ENCODE measurements at regions not wholly inside any gene's neighbourhood (a gene's known extent, or its start where the extent isn't known, plus 50 kb on each side); places are given as distances from the start of the nearest gene placed in this dataset.
"Not testable (repeated sequence)": the region's sequence is repeated elsewhere in the genome, so short reads cannot be mapped to it uniquely, and the experiment has no call there.

DNA sequence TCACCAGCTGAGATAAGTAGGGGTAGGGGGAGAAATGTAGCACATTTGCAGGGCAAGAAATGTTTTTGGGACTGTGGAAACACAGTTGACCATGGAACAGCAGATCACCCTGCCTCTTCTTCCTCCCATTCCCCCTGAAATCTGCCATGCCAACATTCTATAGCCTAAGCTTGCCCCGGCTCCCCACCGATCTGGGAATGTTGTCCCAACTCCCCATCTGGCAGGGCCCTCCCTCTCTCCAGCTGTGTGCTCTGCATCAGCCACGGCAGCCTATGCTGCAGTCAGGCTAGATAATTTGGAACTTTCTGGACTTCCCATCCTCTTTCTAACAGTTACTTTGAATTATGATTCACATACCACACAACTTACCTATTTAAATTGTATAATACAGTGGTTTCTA is 425.1 kb upstream of the RAB6C start:
- no peak for DNase-seq

DNA sequence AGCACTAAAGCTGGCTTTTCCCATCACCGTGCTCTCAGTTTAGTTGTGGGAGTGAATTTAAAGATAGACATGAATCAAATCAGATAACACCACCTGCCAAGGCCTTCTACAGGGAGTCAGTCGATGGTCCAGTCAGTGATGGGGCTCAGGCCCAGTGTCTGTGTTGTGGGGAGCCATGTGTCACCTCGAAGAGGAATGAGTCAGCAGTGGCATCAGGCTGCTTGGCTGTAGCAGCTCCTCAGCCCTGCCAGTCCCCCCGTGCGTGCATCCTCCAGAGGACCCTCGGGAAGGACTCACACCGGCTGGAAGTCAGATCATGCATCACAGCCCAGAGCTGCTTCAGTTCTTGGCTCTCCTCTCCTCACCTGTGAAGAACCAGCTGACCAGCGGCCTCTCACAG is 420.4 kb upstream of the RAB6C start:
- no peak for DNase-seq

GRCh38 chr2:129565551-129566109 is 413.8 kb upstream of the RAB6C start:
- no peak for DNase-seq

DNA sequence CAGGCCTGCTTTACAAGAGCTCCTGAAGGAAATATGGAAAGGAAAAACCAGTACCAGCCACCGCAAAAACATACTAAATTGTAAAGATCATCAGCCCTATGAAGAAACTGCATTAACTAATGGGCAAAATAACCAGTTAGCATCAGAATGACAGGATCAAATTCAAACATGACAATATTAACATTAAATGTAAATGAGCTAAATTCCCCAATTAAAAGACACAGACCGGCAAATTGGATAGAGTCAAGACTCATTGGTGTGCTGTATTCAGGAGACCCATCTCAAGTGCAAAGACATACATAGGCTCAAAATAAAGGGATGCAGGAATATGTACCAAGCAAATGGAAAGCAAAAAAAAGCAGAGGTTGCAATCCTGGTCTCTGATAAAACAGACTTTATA is 408.7 kb upstream of the RAB6C start:
- DNase-seq: not testable (repeated sequence)

GRCh38 chr2:129575431-129575830 is 404.0 kb upstream of the RAB6C start:
- no peak for DNase-seq

GRCh38 chr2:129575880-129576279 is 403.6 kb upstream of the RAB6C start:
- no peak for DNase-seq

DNA sequence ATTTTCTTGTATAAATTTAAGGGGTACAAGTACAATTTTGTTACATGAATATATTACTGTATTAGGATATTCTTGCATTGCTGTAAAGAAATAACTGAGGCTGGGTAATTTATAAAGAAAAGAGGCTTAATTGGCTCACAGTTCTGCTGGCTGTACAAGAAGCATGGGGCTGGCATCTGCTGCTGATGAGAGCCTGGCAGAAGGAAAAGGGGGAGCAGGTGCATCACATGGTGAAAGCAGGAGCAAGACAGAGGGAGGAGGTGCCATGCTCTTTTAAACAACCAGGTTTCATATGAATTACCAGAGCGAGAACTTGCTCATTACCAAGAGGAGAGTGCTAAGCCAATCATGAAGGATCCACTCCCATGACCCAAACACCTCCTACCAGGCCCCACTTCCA is 399.5 kb upstream of the RAB6C start:
- DNase-seq: no peak

DNA sequence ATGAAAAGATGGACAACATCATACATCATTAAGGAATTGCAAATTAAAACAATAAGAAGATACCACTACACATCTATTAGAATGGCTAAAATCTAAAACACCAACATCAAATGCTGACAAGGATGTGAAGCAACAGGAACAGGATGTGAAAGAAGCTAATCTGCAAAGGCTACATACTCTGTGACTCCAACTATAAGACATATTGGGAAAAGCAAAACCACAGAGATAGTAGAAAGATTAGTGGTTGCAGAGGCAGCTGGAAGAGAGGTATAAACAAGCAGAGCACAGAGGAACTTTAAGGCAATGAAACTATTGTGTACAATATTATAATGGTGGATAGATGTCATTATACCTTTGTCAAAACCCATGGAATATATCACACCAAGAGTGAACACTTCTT is 393.7 kb upstream of the RAB6C start:
- DNase-seq: no peak

DNA sequence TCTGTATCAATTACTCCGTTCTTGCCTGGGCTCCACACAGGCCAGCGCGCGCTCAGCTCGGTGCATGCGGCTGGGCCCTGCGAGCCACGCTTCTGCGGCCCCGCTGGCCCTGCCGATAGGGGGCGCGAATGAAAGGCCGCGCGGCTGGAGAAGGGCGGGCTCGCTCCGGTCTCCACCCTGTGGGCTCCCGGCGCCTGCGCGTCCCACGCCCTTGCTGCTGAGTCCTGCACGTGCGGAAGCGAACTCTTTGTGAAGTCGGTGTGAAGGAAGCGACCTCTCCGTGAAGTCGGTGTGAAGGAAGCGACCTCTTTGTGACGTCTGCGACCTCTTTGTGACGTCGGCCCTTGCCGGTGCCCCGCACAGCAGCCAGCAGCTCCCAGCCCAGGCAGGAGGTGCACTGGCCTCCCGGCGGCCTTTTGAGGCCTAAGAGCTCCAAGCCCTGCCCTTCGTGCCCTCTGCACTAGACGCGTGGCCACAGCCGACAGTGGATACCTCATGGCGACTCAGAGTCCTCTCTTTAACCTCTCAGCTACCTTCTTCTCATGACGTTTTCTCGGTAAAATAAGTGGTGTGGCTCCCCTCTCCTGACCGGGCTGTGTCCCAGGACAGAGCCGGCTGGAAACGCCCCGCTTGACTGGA is 391.9 kb upstream of the RAB6C start:
- no peak for DNase-seq

DNA sequence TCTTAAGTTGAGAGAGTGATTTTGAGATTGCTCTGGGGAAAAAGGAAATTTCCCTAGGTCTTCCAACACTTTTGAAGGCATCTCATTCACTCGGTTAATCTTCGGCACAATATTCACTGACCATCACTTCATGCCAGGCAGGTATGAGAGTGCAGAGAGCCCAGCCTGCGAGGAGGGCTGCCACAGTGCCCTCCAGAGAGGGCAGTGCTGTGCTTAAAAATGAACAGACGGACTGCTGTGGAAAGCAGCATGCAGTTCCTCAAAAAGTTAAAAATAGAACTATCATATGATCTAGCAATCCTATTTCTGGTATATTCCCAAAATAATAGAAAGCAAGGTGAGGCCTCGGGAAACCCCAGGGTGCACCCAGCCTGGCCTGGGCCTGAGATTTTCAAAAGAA is 374.9 kb upstream of the RAB6C start:
- DNase-seq: no peak

DNA sequence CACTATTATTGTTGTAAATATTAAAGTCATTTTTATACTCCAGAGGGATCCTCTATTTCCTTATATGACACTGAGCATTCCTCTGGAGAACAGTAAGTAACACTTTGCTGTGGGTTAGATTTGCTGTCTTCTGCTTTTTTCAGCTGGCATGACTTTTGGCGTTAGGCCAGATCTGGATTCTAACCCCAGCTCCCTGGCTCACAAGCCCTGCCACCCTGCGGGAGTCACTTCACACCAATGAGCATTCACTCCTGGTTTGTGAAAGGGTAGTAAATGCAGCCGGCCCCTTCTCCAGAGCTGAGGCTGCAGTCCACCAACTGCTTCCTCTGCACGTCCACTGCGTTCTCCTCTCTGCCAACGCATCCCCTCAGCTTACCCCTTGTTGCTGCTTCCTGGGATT is 373.8 kb upstream of the RAB6C start:
- no peak for DNase-seq

DNA sequence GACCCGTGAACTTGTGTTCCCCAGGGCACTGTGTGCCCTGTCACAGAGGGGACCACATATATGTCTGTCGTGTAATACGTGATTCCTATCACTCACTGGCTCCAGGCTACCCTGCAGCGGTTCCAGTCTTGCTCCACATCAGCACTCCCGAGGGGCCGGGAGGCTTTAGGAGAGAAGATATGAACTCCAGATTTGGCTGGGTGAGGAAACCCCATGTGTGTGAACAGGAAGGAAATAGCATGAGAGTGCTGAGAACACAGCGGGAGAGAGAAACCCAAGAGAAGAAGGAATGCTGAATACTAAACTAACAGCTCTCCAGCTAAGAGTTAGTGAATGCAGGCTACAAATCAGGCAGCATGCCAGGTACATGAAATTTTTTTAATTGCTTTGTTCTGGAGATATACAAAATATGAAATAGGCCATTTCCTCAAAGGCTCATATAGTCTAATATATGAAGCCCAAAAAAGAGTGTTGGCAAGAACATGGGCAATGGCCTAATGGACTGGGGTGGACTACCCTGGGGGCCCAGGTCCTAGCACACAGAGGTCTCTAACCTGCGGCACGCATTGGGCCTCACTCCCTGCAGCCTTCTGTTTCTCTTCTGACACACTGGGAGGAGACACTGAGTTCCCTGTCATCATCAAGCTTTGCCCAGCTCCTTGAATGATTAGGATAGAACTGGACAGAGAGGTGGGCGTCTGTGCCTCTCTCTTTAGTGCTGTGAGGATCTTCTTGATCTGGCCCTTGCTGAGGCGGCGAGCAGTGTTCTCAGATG is 372.8 kb upstream of the RAB6C start:
- no peak for DNase-seq

DNA sequence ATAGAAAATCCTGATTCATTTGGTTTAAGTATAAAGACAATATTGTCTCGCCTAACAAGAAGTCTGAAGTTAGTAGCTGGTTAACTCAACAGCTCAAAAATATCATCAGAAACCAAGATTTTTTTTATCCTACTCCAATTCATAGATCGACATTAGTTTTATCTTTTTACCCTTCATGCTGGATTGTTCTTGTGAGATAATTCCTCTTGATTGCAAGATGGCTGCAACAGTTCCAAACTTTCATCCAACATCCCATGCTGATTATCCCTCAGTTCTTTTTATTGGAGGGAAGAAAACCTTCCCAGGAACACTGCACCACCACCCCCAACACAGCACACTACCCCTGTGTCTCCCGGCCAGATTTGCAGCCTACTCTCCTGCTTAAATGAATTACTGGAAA is 370.2 kb upstream of the RAB6C start:
- DNase-seq: no peak

DNA sequence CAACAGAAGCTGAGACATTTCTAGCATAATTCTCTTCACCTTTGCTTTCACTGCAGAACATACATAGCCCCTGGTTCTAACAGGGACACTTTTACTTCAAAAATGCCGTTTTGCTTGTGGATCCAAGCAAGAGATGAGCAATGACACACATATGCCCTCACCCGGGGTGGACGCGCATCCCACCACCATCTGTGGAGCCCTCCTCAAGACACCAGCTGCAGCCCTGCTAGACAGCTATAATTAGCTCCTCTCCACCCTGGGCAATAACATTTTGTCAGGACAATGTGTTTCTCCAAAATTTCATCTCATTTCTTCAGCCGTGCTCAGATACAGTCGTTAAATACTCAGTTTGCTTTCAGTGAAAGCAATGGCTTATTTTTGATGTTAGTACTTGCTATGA is 368.7 kb upstream of the RAB6C start:
- no peak for DNase-seq

GRCh38 chr2:129611471-129611870 is 368.0 kb upstream of the RAB6C start:
- no peak for DNase-seq

GRCh38 chr2:129619471-129619870 is 360.0 kb upstream of the RAB6C start:
- DNase-seq: no peak

DNA sequence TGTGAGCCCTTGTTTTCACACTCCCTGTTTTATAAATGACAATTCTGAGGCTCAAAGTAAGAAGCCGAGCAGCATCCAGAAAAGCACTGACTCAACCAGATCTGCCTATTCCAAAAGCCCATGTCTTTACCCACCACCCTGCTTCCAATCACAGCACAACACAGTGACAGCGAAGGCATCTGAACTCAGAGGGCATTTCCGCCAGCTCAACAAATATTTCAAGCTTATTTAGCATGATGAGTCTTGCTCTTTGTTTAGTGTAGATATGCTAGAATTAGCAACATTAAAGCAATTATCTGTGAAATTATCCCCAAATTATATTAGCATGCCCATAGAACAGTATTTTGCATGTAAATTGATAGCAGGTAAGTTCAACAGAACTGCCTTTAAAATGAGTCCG is 359.1 kb upstream of the RAB6C start:
- DNase-seq: no peak

GRCh38 chr2:129623783-129624182 is 355.7 kb upstream of the RAB6C start:
- no peak for DNase-seq

GRCh38 chr2:129627437-129627836 is 352.0 kb upstream of the RAB6C start:
- DNase-seq: no peak

DNA sequence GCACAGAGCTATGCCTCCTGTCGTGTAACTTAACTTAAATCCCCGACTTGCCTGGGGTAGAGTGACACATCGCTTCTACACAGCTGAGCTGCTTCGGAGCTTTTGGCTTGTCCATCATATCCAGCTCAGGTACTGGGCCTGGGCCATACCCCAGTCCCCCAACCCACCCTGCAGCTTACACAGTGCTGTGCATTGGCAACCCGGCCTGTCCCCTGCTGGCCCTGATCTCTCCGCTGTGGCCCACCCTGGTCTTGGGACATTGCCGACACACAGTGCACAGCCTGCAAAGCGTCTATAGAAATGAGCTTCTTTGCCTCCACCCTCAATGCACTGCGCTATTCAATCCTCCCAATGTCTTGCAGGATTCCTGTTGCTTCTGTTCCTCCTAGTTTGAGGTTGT is 342.8 kb upstream of the RAB6C start:
- no peak for DNase-seq

DNA sequence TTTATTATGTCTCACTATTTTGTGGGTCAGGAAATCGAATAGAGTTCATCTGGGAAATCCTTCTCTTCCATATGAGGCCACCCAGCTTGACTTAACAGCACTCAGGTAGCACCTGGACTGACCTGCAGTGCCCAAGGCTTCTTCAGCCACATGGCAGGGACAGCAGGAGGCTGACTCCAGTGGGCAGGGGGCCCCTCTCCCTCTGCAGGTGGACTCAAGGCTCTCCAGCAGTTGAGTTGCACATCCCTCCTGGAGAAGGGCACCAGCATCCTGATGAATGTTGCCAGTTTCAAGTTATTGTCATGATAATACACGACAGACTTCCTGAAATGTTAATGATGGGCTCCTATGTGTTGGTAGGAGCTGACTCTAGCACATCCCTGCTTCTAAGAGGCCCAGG is 338.1 kb upstream of the RAB6C start:
- no peak for DNase-seq

DNA sequence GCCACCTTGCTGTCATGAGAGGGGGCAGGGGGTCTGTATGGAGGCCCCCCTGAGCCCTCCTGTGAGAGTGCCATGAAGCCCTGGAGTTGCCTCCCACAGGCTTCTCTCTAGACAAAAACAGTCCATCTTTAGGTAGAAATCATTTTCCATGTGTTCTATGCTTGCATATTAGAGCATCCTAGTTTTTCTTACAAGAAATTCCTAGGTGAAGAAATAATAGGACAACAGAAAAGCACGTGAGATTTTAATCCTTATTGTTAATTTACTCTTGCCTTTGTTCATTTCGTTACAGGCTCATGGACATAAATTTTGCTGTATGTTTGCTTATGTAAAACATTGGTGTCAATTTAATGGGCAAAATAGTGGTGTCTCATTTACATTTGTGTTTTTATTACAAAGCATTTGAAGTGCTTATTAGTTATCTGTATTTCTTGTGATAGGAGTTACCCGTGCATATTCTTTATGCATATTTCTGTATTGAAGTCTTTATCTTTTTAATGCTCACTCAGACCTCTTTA is 336.9 kb upstream of the RAB6C start:
- no peak for DNase-seq

GRCh38 chr2:129645335-129645734 is 334.1 kb upstream of the RAB6C start:
- DNase-seq: no peak

- DNase-seq: no peak
These were observed 333.4 kb upstream of the RAB6C start for GRCh38 chr2:129646107-129646506.

Data from left hindlimb (tissue), 1 donor.